ENCODE measurements at regions not wholly inside any gene's neighbourhood (a gene's known extent, or its start where the extent isn't known, plus 50 kb on each side); places are given as distances from the start of the nearest gene placed in this dataset.

GRCh38 chr19:23998568-23998967 is 83.9 kb downstream of the ZNF726 start:
- TF ChIP-seq POLR2A (IDR thresholded peaks at IDR 0.05; ENCODE audit: low read length), result no peak
- no peak for TF ChIP-seq GATA1 (IDR thresholded peaks at IDR 0.05; ENCODE audit: low read depth, low read length)
